SW480 (cell line): ENCODE measurements at regions not wholly inside any gene's neighbourhood (a gene's known extent, or its start where the extent isn't known, plus 50 kb on each side); places are given as distances from the start of the nearest gene placed in this dataset.
"Not testable (repeated sequence)": the region's sequence is repeated elsewhere in the genome, so short reads cannot be mapped to it uniquely, and the experiment has no call there.

Source experiments
- DNase-seq: peaks from one replicate; pipeline ENCODE4 v3.0.0-alpha.2; 2016; ENCODE audit warnings: low spot score

DNA sequence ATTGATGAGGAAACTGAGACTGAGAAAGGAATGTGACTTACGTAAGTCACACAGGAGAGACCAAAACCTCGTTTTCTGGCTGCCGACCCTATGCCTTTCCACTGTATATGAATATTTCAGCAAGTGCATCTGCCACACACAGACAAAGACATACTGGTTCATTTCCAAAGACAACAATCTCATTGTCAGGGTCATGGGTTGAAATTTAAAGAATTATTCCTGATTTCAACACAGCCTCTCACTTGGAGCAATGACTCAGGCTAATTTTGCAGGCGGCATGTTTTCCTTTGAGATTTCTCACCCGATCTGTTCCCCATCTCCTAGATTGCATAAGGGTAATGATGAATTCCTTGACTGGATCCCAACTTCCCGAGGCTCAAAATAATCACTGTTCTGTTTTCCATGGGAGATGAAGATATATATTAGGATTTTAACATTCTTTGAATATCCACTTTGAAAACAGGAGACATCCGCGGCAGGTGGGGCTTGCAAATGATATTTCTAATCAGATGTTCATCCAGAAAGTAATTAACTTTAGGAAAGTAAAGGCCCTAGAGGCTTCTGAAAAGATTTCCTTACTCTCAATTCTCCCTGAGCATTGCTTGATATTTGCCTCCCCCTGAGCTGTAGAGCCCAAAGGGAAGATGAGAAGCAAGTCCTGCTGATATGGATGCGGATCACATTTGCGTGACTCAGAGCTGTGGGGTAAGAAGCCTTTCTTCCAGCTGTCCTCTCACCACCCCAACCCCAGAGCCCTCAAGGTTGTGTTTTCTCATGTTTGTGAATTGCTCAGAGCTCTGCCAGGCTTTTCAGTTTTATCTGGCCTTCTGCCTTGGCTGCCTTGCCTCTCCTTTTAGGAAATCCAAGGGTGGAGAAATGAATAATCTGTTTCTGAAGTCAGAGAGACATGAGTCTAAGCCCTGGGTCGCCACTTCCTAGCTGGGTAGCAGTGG, 361.1 kb upstream of the BOD1L1 start:
- no peak for DNase-seq

DNA sequence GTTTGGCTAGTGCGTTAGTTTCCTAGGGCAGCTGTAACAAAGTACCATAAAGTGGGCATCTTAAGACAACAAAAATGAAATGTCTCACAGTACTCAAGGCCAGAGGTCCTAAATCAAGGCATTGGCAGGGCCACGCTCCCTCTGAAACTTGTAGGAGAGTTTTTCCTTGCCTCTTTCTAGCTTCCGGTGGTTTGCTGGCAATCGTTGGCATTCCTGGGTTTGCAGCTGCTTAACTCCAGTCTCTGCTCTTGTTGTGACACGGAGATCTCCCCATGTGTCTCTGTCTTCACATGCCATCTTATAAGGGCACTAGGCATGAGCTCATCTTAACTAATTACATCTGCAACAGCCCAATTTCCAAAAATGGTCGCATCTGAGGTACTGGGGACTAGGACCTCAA, 362.0 kb upstream of the BOD1L1 start:
- DNase-seq: no peak

DNA sequence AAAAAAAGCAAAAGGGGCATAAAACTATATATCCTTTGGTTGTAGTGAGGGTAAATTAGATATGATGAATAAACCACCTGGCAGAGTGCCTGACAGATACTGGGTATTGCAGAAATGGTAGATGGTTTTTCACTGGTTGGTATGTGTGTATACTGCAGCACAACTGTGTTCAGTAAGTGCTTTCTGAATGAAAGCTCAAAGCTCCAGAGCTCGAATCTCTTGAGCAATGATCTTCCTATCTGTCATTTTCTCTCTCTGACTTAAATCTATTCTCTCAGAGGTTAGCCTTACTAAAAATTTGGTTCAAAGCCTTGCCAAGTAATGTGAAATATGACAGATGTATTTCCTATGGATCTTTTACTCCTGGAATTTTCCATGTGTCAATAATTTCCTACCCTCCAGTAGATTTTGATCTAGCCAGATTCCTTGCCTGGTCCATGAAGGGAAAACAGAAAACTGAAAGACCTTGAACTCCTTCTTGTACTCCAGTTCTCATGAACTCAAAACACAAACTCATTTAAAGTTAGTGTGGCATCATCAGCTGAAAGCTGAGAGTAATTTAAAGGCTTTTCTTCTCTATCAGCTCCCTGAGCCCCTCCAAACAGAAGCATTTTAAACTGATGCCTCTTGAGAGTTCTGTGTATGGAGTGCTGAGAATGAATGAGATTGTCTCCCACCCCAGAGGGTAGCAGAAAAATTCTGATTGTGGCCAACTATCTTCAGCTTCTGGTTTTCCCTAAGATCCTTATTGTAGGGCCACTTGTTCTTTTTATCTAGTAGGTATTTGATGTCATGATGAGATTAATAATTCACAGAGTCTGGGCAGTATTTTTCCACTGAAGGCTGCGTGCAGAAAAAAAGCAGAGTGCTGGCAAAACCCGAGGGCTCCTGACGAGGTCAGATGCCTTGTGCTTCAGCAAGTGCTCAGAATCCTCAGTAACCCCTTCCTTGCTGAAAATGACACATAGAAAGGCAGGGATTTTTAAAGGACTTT, 363.4 kb upstream of the BOD1L1 start:
- peak; percentile 9 for DNase-seq

DNA sequence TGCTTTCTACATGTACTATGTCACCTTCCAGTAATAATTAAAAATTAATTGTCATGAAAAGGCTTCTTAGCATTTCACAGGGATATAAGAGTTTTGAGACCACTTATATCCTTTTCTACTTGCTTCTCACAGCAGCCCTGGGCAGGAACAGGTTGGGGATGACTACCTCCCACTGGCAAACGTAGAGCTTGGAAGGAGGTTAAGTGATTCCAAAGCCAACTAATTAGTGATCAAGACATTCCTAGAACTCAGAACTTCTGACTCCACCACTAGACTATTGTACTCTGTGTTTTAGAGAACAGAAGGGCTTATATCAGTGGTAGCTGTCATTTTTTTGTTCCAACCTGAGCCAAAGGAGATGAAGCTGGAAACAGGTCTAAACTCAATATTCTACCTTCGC, 364.5 kb upstream of the BOD1L1 start:
- no peak for DNase-seq

DNA sequence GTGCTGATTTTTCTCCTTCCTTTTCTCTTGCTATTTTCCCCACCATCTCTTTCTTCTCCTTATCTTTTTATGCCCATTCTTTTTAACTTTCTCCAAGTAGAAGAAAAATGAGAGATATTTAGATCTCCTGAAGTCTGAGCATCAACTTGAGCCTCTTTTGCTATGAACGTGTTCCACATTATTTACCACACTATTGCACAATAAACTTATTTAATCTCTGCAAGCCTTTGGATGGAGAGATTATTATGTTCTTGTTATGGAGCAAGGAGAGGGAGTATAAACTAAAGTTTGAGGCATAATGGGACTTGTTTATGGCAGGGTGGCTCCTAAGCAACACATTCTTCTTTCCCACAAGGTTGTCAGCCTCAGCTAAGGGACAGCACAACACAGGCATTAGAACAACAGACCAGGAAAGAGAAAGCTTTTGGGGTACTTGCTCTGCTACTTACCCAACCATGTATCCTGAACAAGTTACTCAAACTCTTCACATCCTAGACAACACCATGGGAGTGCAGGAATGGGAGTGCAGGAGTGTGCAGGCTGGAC, 365.5 kb upstream of the BOD1L1 start:
- DNase-seq: no peak

DNA sequence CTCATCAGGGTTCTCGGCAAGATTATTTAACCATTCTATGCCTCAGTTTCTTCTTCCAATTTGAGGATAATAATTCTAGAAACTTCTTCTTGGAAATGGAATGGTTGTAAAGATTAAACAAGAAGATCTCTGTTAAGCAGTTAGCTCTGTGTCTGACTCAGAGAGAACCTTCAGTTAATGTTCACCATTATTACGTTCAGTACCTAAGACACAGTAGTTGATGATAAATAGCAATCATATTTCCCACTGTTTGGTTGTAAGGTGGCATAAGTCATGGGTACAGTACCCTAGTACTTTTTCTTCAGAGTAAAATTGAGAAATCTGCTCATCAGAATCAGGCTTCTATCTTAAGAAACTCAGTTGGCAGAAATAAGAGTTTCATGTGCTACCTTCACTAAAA, 366.5 kb upstream of the BOD1L1 start:
- DNase-seq: no peak

DNA sequence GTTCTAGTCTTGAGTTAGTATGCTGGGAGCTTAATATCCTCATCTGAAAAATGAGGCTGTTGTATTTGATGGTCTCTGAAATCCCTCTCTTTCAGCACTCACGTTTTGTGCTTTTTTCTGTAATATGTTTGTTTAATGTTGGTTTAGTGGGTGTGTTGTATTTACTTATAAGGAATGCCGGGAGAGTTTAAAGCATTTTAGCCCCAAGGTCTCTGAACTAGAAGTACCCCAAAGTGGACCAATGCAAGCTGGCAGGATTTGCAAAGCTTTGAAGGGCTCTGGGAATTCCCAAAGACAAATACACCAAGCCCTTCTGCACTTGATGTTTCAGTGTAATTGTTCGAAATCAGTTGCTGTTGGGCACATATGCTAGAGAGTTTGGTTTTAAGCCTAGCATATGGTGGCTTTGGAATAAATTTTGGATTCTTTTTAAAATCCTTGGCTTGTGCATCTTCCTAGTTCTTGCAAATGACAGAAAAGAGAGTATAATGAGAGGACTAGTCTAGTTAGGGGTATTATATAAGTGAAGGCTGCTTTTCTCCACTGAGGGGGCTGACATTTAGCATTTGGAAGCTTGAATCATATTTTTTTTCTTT, 371.4 kb upstream of the BOD1L1 start:
- no peak for DNase-seq

DNA sequence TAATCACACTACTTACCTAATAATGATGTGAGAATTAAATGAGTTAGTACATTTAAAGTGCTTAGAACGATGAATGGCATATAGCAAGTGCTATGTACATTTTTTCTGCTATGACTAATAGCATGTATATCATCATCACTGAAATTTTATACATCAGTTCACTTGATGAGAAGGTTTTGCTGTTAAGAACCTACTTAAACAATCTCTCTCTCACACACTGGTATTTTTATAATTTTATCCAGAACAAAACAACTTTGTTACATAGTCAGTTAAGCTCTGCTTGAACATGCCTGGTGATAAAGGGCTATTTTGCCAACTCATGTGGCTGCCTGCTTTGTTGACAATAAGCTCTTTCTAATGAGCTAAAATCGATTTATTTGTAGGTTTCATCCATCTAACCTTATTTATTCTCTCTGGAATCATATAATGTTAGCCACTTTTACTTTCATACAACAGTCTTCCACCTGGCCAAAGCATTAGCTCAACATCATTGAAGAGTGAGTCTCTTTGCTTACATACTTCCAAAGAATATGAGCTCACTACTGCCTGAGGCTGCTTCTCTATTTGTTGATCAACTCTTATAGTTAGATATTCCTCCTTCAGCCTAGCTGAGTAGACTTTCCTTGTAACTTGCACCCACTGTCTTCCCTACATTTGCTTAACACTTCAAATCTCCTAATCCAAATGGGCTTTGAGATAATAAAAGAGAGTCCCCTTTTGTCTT, 372.7 kb upstream of the BOD1L1 start:
- DNase-seq: no peak

DNA sequence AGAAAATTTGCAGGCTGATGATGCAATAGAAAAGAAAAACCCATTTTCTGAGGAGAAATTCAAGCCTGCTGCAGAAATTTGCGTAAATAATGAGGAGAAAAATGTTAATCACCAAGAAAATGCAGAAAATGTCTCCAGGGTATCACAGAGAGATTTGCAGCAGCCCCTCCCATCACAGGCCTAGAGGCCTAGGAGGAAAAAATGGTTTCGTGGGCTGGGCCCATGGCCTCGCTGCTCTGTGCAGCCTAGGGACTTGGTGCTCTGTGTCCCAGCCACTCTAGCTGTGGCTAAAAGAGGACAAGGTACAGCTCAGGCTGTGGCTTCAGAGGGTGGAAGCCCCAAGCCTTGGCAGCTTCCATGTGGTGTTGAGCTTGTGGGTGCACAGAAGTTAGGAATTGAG, 374.8 kb upstream of the BOD1L1 start:
- DNase-seq: not testable (repeated sequence)

DNA sequence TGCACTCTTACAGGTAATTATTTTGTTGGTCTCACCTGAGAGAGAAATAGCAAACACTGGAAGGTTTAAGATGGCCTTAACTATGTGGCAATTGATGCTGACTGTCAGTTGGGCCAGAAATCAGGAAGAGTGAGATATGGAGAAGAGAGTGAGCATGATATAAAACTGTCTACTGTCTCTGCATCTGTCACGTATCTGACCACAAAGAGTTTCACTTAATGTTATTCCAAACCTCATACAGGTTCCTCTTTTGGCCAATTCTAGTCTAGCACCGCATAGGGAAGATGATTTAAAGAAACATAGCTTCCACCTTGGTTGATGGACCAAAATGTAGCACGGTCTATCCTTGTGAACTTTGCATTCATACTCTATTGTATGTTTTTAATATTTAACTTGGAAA, 381.0 kb upstream of the BOD1L1 start:
- no peak for DNase-seq

DNA sequence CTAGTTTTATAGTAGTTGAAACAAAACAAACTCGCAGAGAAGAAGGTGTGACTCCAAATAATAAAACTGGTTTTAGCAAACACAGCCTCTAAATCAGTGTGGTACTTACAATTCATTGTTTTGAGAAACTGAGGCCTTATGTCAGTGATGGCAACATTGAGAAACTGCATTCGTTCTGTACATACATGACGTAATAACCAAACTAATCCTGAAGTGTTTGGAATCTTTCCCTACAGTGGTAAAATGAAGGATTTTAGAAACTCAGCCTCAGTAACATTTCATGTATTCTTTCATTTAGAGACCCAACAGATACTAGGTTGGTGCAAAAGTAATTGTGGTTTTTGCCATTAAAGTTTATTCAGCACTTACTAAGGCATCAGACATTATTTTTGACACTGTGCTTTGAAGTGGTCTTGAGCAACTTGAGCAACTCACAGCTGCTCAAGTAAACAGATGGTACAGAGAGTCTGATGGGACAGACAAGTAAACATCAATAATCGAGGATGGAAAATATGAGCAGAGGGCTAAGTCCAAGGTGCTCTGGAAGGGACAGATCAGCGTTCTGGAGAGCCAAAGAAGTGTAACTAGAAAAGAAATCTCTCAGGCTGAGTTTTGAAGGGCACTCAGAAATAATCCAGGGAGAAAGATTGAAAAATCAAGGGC, 390.8 kb upstream of the BOD1L1 start:
- DNase-seq: no peak

DNA sequence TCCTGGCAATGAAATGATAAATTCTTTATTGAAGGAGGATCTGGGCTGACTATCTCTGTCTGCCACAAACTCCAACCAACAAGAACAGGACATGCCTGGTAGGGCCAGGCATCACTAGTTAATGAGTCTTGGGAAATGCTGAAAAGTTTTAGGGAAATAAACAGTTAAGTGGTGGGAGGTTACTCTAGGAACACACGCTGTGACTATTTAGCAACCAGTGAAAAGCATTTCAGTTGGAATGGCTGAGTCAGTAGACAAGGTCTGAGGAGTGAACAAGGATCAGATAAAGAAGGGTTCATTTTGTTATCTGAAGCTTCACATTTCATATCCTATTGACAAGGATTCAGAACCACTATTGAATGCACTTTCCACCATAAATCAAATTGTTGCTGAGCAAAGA, 394.9 kb upstream of the BOD1L1 start:
- no peak for DNase-seq

DNA sequence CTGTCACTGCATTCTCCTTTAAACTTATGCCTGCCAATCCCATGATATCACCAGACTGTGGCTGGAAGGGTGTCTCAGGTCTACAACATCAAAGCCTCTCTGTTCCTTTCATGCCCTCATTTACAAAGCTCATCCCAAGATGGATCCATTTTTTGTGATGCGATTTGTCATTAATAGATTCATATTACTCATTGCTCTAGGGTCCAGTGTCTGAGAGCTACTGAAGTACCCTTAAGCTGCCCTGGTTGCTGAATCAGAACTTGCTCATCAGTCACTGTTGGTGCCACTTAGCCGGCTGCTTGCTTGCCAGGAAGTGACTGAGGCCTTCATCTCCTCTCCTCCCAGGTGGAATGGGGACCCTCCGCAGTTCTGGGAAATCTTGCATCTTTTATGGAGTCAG, 395.5 kb upstream of the BOD1L1 start:
- peak; percentile 20 for DNase-seq

DNA sequence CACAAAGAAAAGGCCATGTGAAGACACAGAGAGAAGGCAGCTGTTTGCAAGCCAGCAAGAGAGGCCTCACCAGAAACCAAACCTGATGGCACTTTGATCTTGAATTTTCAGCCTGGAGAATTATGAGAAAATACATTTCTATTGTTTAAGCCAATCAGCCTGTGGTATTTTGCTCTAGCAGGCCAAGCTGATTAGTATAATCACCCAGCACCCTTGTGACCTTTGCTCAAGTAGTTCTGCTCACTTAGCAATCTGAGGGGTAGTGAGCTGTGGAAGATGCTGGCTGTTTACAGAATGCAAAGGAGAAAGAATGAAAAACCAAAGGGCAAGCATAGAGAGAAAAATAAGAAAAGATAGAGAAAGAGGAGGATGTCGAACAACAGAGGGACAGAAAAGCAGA, 396.4 kb upstream of the BOD1L1 start:
- no peak for DNase-seq

DNA sequence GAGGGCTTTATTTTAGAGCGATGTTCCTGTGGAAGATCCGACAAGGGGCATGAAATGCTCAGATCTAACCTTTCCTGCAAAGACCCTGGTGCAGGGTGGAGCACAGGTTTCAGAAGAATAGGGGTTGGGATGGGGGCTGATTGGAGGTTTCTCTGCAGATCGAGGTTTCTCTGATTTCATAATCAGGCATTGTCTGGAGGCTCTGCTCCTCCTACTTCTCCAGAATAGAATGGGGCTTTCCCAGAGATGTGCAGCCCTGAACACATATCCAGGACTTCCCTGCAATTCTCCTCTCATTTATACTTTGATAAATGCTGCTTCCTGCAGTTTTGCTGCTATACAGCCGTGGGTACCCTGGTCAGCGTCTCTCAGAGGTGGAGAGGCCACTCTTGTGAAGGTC, 397.6 kb upstream of the BOD1L1 start:
- no peak for DNase-seq

DNA sequence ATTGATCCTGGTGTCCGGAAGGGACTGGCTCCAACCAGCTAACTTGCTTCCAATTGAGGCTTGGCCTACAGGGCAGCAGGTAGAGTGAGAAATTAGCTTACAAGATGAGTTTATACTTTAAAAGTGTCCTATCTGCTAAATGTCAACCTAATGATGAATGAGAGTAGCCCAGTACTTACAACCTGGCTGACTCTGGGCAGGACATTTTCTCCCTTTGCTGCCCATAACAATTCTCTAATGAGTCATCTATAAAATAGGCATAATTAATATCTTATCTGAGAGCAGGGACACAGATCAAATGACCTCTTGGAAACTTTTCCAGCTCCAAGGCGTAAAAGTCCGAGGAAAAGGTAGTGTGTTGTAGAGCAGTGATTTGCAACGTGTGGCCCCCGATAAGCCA, 398.4 kb upstream of the BOD1L1 start:
- DNase-seq: no peak

DNA sequence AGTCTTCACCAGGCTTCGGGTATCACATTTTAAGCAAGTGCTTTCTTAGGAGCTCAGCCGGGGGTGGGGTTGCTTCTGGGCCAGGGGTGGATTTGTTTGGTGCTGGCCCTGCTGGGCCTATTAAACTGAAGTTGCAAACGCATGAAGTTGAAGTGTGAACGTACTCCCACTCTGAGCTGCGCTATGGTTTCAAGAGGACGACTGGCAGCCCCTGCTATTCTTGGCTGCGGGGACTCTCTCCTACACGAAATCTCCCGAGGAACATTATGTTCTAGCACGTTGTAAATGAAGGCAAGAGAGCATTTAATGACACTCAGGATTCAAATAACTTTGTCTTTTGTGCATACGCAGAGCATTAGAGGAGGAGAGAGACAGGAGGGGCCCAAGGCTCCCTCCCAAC, 401.3 kb upstream of the BOD1L1 start:
- DNase-seq: no peak

DNA sequence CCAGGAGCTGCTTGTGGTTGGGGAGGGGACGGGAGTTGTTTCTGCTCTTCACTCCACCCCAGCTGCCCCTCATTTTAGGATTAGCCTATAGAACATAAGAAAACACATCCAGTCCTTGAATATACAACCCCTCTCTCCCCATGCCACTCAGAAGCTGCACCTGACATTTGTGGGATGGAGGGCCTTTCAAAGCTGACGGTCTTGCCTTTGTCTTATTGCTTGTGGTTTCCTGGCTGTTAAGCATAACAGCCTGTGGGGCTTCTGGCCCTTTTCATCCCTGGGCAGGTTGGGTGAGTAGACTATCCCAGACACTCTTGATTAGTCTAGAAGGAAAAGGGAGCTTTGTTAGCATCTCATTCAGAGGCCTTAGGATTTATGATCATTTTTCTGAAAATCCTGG, 407.6 kb upstream of the BOD1L1 start:
- no peak for DNase-seq

DNA sequence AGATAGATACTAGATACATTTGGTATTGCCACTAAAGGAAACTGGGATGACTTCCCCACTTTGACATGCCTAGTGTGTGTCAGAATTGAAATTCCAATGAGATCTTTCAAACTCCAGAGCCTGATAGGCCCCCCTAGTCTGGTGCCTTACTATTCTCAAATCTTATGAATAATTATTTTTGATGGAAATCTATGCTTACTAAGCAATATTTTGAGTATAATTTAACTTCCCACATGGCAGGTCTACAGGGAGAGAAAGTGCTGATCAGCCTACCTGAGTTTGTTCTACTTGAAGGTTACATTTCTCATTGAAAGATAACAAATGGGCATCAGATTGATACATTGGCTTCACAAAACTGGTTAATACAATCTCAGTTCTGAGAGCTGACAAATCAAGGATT, 415.7 kb upstream of the BOD1L1 start:
- no peak for DNase-seq

DNA sequence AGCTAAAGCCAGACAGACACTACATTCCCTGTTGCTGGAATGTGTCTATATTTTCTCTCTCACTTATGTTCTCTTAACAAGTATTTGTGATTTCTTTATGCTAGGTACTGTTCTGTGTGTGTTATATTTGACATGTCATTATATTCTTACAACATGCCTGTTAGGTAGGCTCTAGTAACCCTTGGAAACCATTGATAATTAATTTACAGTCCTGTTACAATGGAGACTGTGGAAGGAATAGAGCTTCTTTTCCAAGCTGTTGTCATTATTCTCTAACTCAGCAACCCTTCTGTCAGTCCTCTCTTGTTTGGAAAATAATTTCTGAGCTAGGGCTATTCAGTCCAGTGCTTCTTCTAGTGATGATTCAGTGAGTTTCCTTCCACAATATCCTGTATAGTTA, 419.1 kb upstream of the BOD1L1 start:
- DNase-seq: no peak

DNA sequence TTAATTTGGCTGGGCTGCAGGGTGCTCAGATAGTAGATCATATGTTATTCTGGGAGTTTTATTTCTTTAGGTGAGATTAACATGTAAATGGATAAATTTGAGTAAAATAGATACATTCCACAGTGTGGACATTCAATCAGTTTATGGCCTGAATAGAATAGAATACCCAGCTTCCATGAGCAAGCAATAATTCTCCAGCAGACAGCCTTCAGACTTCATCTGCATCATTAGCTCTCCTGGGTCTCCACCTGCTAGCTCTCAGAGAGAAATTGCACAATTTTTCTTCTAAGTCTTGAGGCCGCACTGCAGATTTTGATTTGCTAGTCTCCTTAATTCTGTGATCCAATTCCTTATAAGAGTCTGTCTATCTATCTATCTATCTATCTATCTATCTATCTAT, 420.3 kb upstream of the BOD1L1 start:
- DNase-seq: no peak
